GM13977 (cell line): ENCODE measurements at regions not wholly inside any gene's neighbourhood (a gene's known extent, or its start where the extent isn't known, plus 50 kb on each side); places are given as distances from the start of the nearest gene placed in this dataset.

Experiments
- DNase-seq: peaks from one replicate; pipeline ENCODE4 v3.0.0; 2012; ENCODE audit warnings: low spot score
- in situ Hi-C: fragments of 300-500 bp; cut with MboI; formaldehyde crosslinking; loops from one replicate; pipeline ENCODE4 v1.12.0; 2022; ENCODE audit warnings: low sequenced_read_pairs, low pct_unique_long_range_greater_than_20kb, mixed read lengths, inconsistent platforms; ENCODE audit not compliant: unreplicated experiment
- TF ChIP-seq, protein P1 (sequence below): IDR thresholded peaks from 2 replicates; pipeline ENCODE4 v1.5.1; 2012; ENCODE audit warnings: mild to moderate bottlenecking, control low read depth; ENCODE audit not compliant: insufficient read depth; ENCODE audit errors: extremely low read depth, missing control alignments

DNA sequence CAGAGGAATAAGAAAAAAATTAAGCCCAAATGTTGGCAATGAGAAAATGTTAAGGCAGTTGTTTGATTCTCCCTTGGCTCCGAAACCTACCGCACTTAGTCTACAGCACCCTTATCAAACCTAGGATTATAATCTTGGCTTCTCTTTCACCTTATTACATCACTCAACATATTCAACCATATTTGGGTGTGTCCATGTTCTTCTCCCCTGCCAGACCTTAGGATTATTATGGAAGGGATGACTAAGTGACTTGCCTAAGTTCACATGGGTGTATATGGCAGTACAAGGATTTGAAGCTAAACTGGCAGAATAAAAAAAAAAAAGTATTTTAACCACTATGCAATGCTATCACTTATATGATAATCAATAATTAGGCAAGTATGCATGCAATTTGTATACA, 76.4 kb downstream of the PLK2 start:
- TF ChIP-seq, protein P1, sequence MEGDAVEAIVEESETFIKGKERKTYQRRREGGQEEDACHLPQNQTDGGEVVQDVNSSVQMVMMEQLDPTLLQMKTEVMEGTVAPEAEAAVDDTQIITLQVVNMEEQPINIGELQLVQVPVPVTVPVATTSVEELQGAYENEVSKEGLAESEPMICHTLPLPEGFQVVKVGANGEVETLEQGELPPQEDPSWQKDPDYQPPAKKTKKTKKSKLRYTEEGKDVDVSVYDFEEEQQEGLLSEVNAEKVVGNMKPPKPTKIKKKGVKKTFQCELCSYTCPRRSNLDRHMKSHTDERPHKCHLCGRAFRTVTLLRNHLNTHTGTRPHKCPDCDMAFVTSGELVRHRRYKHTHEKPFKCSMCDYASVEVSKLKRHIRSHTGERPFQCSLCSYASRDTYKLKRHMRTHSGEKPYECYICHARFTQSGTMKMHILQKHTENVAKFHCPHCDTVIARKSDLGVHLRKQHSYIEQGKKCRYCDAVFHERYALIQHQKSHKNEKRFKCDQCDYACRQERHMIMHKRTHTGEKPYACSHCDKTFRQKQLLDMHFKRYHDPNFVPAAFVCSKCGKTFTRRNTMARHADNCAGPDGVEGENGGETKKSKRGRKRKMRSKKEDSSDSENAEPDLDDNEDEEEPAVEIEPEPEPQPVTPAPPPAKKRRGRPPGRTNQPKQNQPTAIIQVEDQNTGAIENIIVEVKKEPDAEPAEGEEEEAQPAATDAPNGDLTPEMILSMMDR, result no peak
- in situ Hi-C loops, result no loop called here
- DNase-seq, result no peak

DNA sequence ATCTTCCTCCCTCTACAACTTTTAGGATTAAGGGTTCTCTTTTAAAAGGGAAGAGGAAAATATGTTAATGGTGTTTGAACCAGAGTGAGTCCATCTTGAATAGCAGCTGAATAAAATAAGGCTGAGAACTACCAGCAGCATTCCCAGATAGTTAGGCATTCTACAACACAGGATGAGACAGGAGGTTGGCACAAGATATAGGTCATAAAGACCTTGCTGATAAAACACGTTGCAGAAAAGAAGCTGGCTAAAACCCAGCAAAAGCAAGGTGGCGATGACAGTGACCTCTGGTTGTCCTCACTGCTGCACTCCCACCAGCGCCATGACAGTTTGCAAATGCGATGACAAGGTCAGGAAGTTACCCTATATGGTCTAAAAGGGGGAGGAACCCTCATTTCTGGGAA, 77.8 kb downstream of the PLK2 start:
- TF ChIP-seq, protein P1, result no peak
- in situ Hi-C loops, result no loop called here
- no peak for DNase-seq

DNA sequence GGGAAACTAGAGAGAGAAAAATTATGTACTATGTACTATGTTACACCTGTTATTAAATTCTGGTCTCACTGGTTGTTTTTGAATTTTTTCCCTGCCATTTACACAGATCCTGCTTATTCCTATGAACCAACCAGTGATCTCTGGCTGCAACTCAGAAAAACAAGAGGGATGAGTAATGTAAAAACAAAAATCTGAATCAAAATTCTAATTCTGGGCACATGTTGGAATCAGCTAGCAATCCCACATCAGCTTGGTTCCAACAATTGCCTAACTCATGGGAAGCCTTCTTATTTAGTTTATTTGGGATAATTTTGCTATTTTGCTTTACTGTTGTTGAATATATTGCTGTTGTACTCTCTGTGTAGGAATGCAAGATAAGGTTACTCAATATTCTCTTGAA, 78.3 kb downstream of the PLK2 start:
- in situ Hi-C loops, result no loop called here
- TF ChIP-seq, protein P1, result no peak
- no peak for DNase-seq

DNA sequence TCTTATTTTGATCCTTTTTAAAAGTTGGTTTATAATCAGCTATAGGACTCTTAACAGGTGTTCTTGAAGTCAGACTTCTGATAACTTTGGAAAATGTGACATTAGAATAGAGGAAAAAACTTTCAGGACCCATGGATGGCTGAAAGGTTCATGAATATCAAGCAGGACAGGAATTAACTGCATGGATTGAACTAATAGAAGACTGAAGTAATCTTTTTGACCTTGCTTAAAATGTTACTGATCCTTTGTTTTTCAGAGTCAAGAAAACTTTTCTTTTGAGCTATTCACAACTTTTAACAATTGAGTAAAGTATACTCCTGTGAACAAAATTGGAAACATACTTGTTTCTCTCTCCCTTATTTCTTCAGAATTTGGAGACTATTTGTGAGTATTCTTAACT, 79.2 kb downstream of the PLK2 start:
- DNase-seq, result no peak
- in situ Hi-C loops, result no loop called here
- TF ChIP-seq, protein P1, result no peak

DNA sequence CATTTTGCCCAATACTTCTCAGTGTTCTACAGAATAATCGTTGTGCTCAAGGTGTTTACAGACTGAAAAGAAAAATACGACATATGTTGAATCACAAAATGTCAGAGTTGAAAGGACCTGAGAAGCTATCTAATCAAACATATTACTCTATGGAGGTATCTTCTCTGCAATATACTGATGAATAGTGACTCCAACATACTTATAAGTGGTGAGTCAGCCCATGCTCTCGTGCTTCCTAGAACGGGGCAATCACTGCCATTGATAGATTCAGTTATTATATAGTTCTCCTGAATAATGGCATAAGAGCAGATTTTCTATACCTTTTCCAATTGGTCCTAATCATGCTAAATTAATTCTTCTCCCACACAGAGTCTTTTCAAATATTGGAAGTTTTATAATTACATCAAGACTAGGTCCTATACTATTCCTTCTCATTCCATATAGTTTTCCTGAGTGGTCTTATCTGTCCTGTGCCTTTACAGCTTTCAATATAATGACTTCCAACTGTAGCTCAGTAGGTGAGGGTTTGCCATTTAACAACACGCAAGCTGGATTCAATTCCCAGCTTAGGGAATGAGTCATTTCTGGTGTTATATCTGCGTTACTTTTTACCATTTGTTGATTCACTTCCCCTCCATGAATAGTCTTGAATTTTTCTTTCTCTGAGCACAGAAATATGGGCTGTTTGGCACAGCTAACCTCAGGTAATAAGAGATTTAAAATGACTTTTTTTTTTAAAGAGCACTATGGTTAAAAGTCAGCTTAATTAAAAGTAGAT, 81.1 kb downstream of the PLK2 start:
- no peak for DNase-seq
- in situ Hi-C loops, result no loop called here
- TF ChIP-seq, protein P1, result no peak

DNA sequence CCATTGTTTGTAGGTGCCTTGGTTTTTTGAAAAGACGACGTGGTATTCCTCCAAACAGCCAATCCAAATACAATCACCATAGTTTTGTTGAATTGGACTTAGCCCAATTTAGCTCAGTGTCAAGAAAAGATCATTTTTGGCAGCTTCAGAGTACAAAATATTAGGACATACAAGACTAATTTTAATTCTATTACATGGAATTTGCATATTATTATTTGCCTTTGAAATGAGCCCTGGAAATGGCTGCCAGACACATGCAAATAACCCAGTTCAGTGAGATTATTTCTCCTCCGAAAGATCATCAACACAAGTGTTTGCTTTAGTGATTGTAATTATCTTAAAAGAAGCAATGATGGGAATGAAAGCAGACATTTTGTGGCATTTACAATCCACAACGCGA, 89.3 kb downstream of the PLK2 start:
- TF ChIP-seq, protein P1, result no peak
- no peak for DNase-seq
- in situ Hi-C loops, result no loop called here
